ENCODE measurements at regions not wholly inside any gene's neighbourhood (a gene's known extent, or its start where the extent isn't known, plus 50 kb on each side); places are given as distances from the start of the nearest gene placed in this dataset.
"Not testable (repeated sequence)": the region's sequence is repeated elsewhere in the genome, so short reads cannot be mapped to it uniquely, and the experiment has no call there.

- no peak for DNase-seq (ENCODE audit: low read depth in 2 of 2)
Measured at GRCh38 chr17:77037943-77038342, 102.8 kb upstream of the SEC14L1 start.

DNA sequence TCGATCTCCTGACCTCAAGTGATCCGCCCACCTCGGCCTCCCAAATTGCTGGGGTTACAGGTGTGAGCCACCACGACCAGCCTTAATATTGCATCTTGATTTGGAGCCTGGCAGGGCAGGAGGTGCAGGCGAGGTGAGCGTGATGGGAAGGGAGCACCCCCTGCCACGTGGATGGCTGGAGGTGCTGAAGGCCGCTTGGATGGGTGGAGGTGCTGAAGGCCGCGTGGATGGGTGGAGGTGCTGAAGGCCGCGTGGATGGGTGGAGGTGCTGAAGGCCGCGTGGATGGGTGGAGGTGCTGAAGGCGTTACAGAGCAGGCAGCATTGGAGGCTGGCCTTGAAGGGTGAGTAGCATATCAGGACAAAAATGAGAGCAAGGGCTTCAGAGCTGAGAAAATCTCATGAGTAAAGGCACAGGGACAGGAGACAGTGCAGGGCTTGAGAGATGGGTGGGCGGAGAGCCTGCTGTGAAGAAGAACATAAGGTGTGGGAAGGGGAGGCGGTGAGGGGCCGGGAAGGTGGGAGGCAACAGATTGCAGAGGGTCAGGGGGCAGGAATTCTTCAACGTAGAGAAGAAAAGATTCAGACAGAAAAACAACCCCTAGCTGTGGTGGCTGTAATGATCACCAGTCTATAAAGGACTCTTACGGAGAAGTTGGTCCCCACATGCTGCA is 101.7 kb upstream of the SEC14L1 start:
- DNase-seq (ENCODE audit: low read depth in 2 of 2), result no peak

DNA sequence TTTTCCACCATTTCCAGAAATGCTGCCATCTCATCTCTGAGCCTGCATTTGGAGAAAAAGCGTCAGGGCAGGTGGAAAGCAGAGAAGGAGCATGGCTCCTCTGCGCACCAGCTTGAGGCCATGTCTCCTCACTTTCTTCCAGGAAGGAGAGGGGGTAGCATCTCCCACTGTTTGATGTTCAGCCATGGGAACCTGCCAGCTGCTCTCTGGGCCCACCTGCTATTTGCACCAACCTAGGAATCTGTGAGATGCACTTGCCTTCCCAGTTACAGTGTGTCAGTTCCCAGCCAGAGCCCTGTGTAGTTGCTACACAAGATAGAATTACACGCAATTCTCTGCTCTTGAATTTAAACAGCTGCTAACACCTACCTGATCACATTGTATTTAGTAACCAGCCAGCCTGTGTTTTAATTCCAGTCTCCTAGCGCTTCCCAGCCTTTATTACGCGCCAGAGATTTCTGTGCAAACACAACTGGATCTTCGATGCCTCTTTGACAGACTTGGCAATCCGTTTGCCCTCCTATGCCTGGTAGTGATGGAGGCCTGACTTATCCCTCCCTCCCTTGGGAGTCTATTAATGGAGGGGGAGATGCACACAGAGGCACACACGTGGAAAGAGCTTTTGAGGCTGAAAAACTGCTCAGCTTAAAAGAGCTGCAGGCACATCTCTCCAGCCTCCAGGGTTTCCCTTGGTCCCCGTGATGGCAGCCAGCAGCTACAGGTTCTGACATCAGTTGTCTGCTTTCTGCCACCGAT is 98.1 kb upstream of the SEC14L1 start:
- no peak for DNase-seq (ENCODE audit: low read depth in 2 of 2)

GRCh38 chr17:77045441-77046041 is 95.2 kb upstream of the SEC14L1 start:
- DNase-seq (ENCODE audit: low read depth in 2 of 2), result no peak

DNA sequence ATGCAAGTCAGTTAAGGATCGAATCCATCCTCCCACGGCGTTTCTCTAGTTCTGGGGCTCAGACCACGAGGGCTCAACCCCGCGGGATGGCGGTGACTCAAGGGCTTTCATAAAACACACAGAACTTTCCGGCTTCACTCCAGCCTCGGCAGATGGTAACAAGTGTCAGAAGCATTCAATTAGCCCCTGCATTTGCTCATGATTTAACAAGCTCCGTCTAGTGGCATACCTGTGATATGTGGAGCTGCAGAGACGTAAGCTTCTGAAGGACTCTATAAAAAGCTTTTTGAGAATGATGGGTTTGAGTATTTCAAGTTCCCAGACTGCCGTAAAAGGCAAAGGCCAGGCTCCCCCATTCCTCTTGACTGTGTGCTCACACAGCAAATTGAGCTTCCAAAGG is 91.3 kb upstream of the SEC14L1 start:
- no peak for DNase-seq (ENCODE audit: low read depth in 2 of 2)

DNA sequence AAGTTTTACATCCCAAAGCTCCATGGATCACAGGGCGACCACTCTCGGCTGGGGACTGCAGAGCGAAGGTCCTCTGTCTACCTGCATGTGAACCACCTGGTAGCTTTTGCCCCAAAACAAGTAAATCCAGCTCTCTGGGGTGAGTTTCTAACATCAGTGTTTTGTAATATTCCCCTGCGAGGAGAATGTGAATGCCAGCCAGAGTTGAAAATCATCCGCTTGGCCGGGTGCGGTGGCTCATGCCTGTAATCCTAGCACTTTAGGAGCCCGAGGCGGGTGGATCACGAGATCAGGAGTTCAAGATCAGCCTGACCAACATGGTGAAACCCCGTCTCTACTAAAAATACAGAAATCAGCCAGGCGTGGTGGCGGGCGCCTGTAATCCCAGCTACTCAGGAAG is 89.9 kb upstream of the SEC14L1 start:
- not testable (repeated sequence) for DNase-seq (ENCODE audit: low read depth in 2 of 2)

DNA sequence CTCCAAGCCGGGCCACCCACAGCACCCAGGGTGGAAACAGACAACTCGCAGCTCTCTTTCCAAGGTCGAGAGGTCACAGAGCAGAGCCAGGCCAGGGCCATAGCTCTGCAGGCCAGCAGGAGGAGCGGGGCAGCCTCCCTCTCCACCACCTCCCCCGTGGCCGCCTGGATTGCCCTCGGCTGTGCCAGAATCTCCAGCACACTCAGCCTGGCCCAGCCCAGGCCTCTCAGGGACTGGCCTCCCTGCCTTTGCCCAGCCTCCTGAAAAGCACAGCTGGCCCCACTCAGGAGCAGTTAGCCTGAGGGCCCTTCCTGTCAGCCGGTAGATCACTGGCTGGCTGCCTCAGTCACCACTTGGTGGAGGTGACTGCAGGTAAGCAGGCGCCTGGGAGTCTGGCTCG is 85.8 kb upstream of the SEC14L1 start:
- no peak for DNase-seq (ENCODE audit: low read depth in 2 of 2)

DNA sequence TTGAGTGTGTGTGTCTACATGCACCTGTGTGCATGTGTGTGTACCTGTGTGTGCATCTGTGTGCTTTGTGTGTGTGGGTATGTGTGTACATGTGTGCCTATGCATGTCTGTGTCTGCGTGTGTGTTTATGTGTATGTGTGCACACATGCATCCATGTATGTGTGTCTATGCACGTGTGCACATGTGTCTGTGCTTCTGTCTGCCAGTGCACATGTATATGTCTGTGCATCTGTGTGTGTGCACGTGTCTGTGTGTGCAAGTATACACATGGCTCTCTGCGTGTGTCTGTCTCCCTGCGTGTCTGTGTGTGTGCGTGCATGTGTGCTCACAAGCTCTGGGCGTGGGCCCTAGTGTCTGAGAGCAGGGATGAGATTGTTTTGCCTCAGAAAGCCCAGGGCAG is 85.3 kb upstream of the SEC14L1 start:
- no peak for DNase-seq (ENCODE audit: low read depth in 2 of 2)

DNA sequence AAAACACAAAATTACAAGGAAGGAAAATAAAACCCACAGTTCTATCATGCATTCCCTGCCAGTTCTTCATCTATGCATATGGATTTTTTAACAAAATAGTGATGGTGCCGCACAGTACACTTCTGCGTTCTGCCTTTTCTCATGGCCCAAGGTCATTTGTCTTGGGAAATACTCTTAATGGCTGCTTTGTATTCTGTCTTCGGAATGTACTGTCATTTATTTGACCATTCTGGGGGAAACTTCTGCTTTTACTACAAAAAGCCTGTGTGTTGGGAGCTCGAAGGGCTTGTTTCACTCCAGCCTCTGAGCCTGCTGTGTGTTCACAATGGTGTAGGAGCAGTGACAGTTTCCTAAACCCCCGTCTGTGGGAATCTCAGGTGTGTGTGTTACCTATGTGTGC is 82.8 kb upstream of the SEC14L1 start:
- DNase-seq (ENCODE audit: low read depth in 2 of 2), result no peak

GRCh38 chr17:77061669-77062068 is 79.1 kb upstream of the SEC14L1 start:
- no peak for DNase-seq (ENCODE audit: low read depth in 2 of 2)

DNA sequence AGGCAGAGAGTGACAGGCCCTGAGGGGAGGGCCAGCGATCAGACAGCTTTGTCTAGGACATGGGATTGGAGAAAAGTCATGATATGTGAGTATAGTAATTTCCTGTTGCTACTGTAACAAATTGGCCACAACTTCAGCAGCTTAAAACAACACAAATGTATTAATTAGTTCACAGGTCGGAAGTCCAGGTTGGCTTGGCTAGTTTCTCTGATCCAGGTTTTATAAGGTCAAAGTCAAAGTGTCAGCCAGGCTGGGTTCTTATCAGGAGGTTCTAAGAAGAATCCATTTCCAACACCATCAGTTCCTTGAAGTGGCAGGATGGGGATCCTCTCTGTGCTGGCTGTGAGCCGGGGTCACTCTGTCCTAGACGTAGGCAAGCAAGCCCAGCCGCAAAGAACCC is 76.2 kb upstream of the SEC14L1 start:
- DNase-seq (ENCODE audit: low read depth in 2 of 2), result no peak

- DNase-seq (ENCODE audit: low read depth in 2 of 2), result no peak
Measured at GRCh38 chr17:77066165-77066564, 74.6 kb upstream of the SEC14L1 start.

DNA sequence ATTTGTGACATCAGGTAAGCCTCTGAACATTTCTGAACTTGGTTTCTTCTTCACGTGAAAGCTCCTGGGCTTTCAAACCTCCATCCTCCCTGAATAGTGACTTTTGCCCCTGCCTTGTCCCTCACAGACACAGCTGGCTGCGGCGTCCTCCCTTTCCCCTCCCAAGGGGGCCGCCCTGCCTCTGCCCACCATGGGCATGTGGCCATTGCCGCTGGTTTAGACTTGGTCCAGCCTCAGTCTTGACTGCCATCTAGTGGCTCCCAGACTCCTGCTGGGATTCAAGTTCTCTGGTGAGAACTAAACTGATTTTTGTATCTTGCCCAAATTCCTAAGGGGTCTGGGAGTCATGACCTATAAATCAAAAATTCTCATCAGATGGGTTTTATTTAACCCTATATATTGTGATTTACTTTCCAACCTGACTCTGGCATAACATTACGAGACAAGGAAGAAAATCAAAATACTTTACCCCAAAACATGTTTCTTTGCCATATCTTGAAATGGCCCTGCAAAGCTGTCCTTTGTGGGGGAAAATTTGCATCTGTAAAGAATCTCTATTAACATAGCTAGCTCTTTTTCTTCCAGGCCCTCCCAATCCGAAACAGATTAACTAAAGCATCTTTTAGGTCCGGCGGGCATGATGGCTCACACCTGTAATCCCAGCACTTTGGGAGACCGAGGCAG is 73.9 kb upstream of the SEC14L1 start:
- DNase-seq (ENCODE audit: low read depth in 2 of 2), result peak in 1 of 2 donors; percentile 9

- DNase-seq (ENCODE audit: low read depth in 2 of 2), result no peak
Measured at GRCh38 chr17:77068915-77069314, 71.9 kb upstream of the SEC14L1 start.

DNA sequence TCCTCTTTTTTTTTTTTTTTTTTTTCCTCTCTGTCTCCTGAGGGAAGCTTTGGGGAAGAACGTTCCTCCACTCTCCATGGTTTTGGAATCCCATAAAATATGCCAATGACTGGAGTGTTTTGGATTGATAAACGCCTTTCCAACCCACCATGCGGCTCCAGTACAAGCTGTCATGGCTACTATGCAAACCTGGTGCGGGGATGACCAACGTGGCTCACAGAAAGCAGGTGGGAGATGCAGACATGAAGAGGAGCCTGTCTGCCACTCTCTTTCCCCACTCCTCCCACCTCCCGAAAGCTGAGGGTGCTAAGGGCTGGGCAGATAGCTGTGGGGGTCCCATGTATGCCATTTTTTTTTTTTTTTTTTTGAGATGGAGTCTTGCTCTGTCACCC is 69.9 kb upstream of the SEC14L1 start:
- no peak for DNase-seq (ENCODE audit: low read depth in 2 of 2)

- no peak for DNase-seq (ENCODE audit: low read depth in 2 of 2)
Measured at GRCh38 chr17:77071925-77072490, 68.8 kb upstream of the SEC14L1 start.

GRCh38 chr17:77072670-77073069 is 68.1 kb upstream of the SEC14L1 start:
- DNase-seq (ENCODE audit: low read depth in 2 of 2), result no peak

DNA sequence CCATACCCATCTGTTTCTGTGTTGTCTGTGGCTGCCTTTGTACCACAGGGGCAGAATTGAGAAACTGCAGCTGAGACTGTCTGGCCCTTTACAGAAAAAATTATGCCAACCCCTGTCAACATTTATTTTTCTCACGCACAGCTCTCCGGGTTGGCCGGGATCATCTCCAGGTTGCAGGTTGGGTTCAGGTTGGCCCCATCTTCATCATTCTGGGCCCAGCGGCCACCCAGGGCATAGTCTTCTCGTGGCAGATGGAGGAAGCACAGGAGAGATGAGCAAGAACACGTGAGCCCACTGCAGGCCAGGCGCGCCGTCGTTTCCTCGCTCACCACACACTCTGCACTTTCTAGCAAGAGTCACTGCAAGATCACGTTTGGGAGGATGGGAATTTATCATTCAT is 66.1 kb upstream of the SEC14L1 start:
- no peak for DNase-seq (ENCODE audit: low read depth in 2 of 2)

GRCh38 chr17:77076124-77076830 is 64.5 kb upstream of the SEC14L1 start:
- no peak for DNase-seq (ENCODE audit: low read depth in 2 of 2)

DNA sequence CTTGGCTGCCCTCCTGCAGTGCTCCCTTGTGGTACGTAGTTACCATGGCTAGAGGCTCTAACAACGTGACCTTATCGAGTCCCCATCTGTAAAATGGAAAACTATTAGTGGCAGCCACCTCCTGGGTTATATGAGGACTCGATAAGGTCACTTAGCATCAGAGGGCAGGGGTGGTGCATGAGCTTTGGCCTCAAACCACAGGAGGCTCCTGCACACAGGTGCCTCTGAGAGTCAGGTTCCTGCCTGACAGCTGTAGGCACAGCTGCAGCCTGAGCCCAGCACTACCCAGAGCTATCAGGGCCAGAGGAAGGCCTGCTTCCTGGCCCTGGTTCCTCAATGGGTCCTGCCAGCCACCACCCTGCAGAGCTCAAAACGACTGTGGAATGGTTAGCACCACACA is 57.2 kb upstream of the SEC14L1 start:
- DNase-seq (ENCODE audit: low read depth in 2 of 2), result no peak

- no peak for DNase-seq (ENCODE audit: low read depth in 2 of 2)
Measured at GRCh38 chr17:77085926-77086432, 54.8 kb upstream of the SEC14L1 start.
